ENCODE measurements at regions not wholly inside any gene's neighbourhood (a gene's known extent, or its start where the extent isn't known, plus 50 kb on each side); places are given as distances from the start of the nearest gene placed in this dataset.

- no peak for TF ChIP-seq CTCF (IDR thresholded peaks at IDR 0.05)
- TF ChIP-seq REST (IDR thresholded peaks at IDR 0.05; ENCODE audit: insufficient read depth in 1 of 2, low read depth in 2 of 2, low read length in 1 of 2), result no peak
- no peak for TF ChIP-seq POLR2AphosphoS5 (IDR thresholded peaks at IDR 0.05; ENCODE audit: low read depth, low read length)
These were observed 600.6 kb downstream of the KCNJ2 start for GRCh38 chr17:70769956-70770355.

All from Panc1 (cell line).